Keratinocyte (primary cell): ENCODE measurements at regions not wholly inside any gene's neighbourhood (a gene's known extent, or its start where the extent isn't known, plus 50 kb on each side); places are given as distances from the start of the nearest gene placed in this dataset.

Source experiments
- DNase-seq: peaks from one replicate; pipeline ENCODE4 v3.0.0-alpha.2; 2011; ENCODE audit warnings: low read depth, missing footprints, low spot score
- FAIRE-seq: peaks from 2 replicates; lab custom pipeline; 2011; peaks lifted over from hg19 to GRCh38; lab: Jason Lieb, UNC
- H2AFZ ChIP-seq: 2 replicates; pipeline ENCODE4 v1.6.0; 2012; ENCODE audit warnings: low read length, control low read depth, inconsistent platforms; ENCODE audit not compliant: control insufficient read depth
- H3K27ac ChIP-seq: 2 replicates; pipeline ENCODE4 v1.5.1; 2011; ENCODE audit warnings: low read length; ENCODE audit not compliant: control insufficient read depth, insufficient read depth
- H3K27me3 ChIP-seq: 3 replicates; pipeline ENCODE4 v1.6.0; 2011; ENCODE audit warnings: low read length; ENCODE audit not compliant: control insufficient read depth, insufficient read depth; ENCODE audit errors: extremely low read depth
- H3K36me3 ChIP-seq, 2 experiments: 2 replicates in 1 of 2; 3 replicates in 1 of 2; pipeline ENCODE4 v1.5.1; 2011; ENCODE audit warnings: low read length in 2 of 2, mild to moderate bottlenecking in 1 of 2; ENCODE audit not compliant: control insufficient read depth in 2 of 2, insufficient read depth in 2 of 2; ENCODE audit errors: extremely low read depth in 1 of 2
- H3K4me1 ChIP-seq: 3 replicates; pipeline ENCODE4 v1.5.1; 2011; ENCODE audit warnings: low read length; ENCODE audit not compliant: control insufficient read depth, insufficient read depth; ENCODE audit errors: extremely low read depth
- H3K4me2 ChIP-seq: 3 replicates; pipeline ENCODE4 v1.6.0; 2011; ENCODE audit warnings: low read depth, low read length; ENCODE audit not compliant: control insufficient read depth, insufficient read depth; ENCODE audit errors: extremely low read depth
- H3K4me3 ChIP-seq, 3 experiments: fragments of 200-600 bp in 1 of 3; sonication (generic) in 1 of 3; 2 replicates in 2 of 3; 3 replicates in 1 of 3; pipeline ENCODE4 v1.5.1; 2011 to 2016; ENCODE audit warnings: low read length in 3 of 3, mild to moderate bottlenecking in 3 of 3, control low read depth in 2 of 3, inconsistent platforms in 1 of 3, low read depth in 1 of 3, mixed read lengths in 1 of 3, mixed run types in 1 of 3, moderate library complexity in 1 of 3; ENCODE audit not compliant: control insufficient read depth in 2 of 3, insufficient read depth in 2 of 3; ENCODE audit errors: extremely low read depth in 1 of 3
- H3K79me2 ChIP-seq: 2 replicates; pipeline ENCODE4 v1.6.0; 2012; ENCODE audit warnings: low read length; ENCODE audit not compliant: control insufficient read depth, insufficient read depth
- H3K9ac ChIP-seq: 3 replicates; pipeline ENCODE4 v1.6.0; 2011; ENCODE audit warnings: low read length; ENCODE audit not compliant: control insufficient read depth, insufficient read depth; ENCODE audit errors: extremely low read depth
- H3K9me1 ChIP-seq: 3 replicates; pipeline ENCODE4 v1.6.0; 2011; ENCODE audit warnings: low read length; ENCODE audit not compliant: control insufficient read depth, insufficient read depth; ENCODE audit errors: extremely low read depth
- H3K9me3 ChIP-seq: 2 replicates; pipeline ENCODE4 v1.5.1; 2012; ENCODE audit warnings: low read depth, low read length; ENCODE audit not compliant: control insufficient read depth
- H4K20me1 ChIP-seq: 3 replicates; pipeline ENCODE4 v1.6.0; 2011; ENCODE audit warnings: low read length; ENCODE audit not compliant: control insufficient read depth, insufficient read depth; ENCODE audit errors: extremely low read depth
- CTCF ChIP-seq, 3 experiments: IDR thresholded peaks in 1 of 3; conservative IDR thresholded peaks in 1 of 3; optimal IDR thresholded peaks in 1 of 3; 2 replicates in 2 of 3; 3 replicates in 1 of 3; pipeline versions ENCODE3 to v1.5.1; 2011; ENCODE audit warnings: low read length in 3 of 3, mild to moderate bottlenecking in 3 of 3, moderate library complexity in 2 of 3, control low read depth in 1 of 3, inconsistent platforms in 1 of 3; ENCODE audit not compliant: insufficient read depth in 2 of 3; ENCODE audit errors: extremely low read depth in 1 of 3
- EZH2 ChIP-seq: IDR thresholded peaks from one replicate; pipeline ENCODE4 v1.6.1; 2012; ENCODE audit warnings: inconsistent platforms, mild to moderate bottlenecking, low read length, moderate library complexity
- dilution Hi-C: fragments of 300-500 bp; cut with MboI; formaldehyde crosslinking; loops from one replicate; pipeline ENCODE4 v1.7.0; 2020; ENCODE audit warnings: low sequenced_read_pairs; ENCODE audit not compliant: extremely low pct_ligation_motif_present

GRCh38 chr1:244315996-244316395 lies 135.7 kb downstream of the ADSS2 start:
- H3K4me2 ChIP-seq = no peak overlapping the region

DNA sequence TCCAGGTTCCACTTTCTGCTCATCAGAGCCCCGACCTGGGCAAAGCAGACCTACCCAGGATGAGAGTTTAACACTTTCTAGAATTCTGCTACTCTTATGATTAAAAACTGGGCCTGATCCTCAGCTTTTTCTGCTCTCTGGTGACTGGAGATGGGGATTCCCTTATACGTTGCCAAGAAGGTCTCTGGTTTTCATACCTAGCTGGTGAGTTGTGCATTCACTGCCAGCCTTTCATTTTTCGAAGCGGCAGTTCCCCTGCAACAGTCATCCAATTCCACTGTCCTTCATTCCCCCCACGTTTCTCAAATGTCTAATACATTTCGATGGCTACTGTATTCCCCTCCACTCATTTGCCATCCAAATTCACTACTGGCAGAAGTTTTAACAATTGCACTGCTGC lies 135.3 kb downstream of the ADSS2 start:
- H3K27ac ChIP-seq = no peak overlapping the region
- no peaks in the 10 kb centered on the region for H4K20me1 ChIP-seq
- H3K36me3 ChIP-seq = no peaks in the 10 kb centered on the region
- H3K9ac ChIP-seq = no peak overlapping the region
- no peak overlapping the region for H3K4me3 ChIP-seq
- H3K79me2 ChIP-seq = no peaks in the 10 kb centered on the region
- no peaks in the 10 kb centered on the region for H3K9me1 ChIP-seq
- dilution Hi-C loops = no loop called here
- H3K9me3 ChIP-seq = no peaks in the 10 kb centered on the region
- TF ChIP-seq EZH2 (no peak), CTCF (optimal IDR thresholded peaks at IDR 0.05 in 1 of 3, IDR thresholded peaks at IDR 0.05 in 1 of 3, conservative IDR thresholded peaks at IDR 0.05 in 1 of 3; ENCODE audit: extremely low read depth in 1 of 3, insufficient read depth in 2 of 3, low read length in 3 of 3) (no peak)
- no peak overlapping the region for H2AFZ ChIP-seq
- no peak for DNase-seq
- no peak overlapping the region for H3K4me2 ChIP-seq
- H3K4me1 ChIP-seq = peaks cover 10% of the 10 kb centered on the region
- FAIRE-seq = no peak
- H3K27me3 ChIP-seq = no peaks in the 10 kb centered on the region

More at GRCh38 chr1:244315996-244316395, 135.7 kb downstream of the ADSS2 start:
- no peaks in the 10 kb centered on the region for H3K9me3 ChIP-seq
- no peak for FAIRE-seq
- no peaks in the 10 kb centered on the region for H3K36me3 ChIP-seq
- dilution Hi-C loops = no loop called here
- no peak overlapping the region for H3K4me3 ChIP-seq
- no peak overlapping the region for H2AFZ ChIP-seq
- no peak for DNase-seq
- no peaks in the 10 kb centered on the region for H4K20me1 ChIP-seq
- H3K27ac ChIP-seq = no peak overlapping the region
- TF ChIP-seq EZH2 (no peak), CTCF (optimal IDR thresholded peaks at IDR 0.05 in 1 of 3, IDR thresholded peaks at IDR 0.05 in 1 of 3, conservative IDR thresholded peaks at IDR 0.05 in 1 of 3; ENCODE audit: extremely low read depth in 1 of 3, insufficient read depth in 2 of 3, low read length in 3 of 3) (no peak)
- H3K79me2 ChIP-seq = no peaks in the 10 kb centered on the region
- no peak overlapping the region for H3K9ac ChIP-seq
- no peaks in the 10 kb centered on the region for H3K27me3 ChIP-seq
- H3K4me1 ChIP-seq = peaks cover 10% of the 10 kb centered on the region
- H3K9me1 ChIP-seq = no peaks in the 10 kb centered on the region
